GM11168 (cell line): ENCODE measurements at regions not wholly inside any gene's neighbourhood (a gene's known extent, or its start where the extent isn't known, plus 50 kb on each side); places are given as distances from the start of the nearest gene placed in this dataset.
"Not testable (repeated sequence)": the region's sequence is repeated elsewhere in the genome, so short reads cannot be mapped to it uniquely, and the experiment has no call there.

Experiments used
- in situ Hi-C: fragments of 300-500 bp; cut with MboI; formaldehyde crosslinking; loops from one replicate; pipeline ENCODE4 v1.12.0; 2022; ENCODE audit warnings: low sequenced_read_pairs; ENCODE audit not compliant: unreplicated experiment

GRCh38 chr1:104018922-104019674 is 269.4 kb downstream of the AMY1C start:
- in situ Hi-C loops: no loop called here

- in situ Hi-C loops: no loop called here
Measured at GRCh38 chr1:104019675-104020049, 270.0 kb downstream of the AMY1C start.

DNA sequence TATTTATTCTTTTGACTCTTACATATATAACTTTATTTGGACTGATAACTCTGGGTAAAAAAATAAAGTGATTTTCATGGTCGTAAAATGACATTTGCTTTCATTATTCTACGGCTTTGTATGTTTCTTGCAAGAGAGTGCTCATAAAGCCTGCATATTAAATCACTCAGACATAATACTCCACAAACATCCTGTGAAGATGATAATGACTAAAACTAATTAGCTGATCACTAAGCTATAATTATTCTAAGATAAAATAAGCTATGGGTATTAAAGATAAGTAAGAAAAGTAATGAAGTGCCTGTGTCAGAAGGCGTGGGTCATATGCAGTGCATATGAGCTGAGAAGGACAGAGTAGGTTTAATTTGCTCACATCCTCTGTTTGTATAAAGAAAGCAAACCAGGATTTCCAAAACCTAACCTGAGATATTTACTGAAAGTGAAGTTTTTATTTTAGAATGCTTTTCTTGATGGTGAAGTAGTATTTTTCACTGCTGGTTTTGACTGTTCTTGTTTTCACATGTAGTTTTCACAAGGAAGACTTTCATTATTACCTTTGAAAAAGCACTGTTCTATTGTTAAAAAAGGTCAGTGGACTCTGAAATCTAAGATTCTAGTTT is 278.8 kb downstream of the AMY1C start:
- in situ Hi-C loops: no loop called here

DNA sequence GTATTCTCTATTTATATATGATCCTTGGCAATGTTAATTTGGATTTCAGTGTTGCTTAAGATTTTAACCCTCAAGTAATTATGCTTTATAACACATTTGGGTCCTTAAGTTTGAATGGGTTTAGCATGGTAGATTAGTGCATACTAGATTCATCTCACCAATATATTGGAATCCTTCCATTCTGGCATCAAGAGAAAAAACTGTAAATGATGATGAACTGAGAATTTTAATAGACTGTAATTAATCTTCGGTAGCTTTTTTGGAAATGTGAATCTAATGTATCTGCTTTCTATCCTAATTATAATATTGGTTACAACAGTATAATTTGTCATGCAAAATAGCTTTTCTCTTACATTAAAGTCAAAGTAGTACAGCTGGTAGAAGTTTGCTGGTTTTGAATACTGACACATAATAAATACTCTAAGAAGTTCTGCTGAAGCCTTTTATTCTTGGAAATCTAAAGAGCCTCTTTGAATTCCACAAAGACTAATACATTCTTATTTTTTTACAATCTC is 279.8 kb downstream of the AMY1C start:
- in situ Hi-C loops: no loop called here

- in situ Hi-C loops: no loop called here
Measured at GRCh38 chr1:104056786-104057185, 307.1 kb downstream of the AMY1C start.

GRCh38 chr1:104057219-104057898 is 307.7 kb downstream of the AMY1C start:
- in situ Hi-C loops: not testable (repeated sequence)

- in situ Hi-C loops: not testable (repeated sequence)
Measured at GRCh38 chr1:104061637-104062036, 311.9 kb downstream of the AMY1C start.

GRCh38 chr1:104064399-104064798 is 314.7 kb downstream of the AMY1C start:
- in situ Hi-C loops: no loop called here

DNA sequence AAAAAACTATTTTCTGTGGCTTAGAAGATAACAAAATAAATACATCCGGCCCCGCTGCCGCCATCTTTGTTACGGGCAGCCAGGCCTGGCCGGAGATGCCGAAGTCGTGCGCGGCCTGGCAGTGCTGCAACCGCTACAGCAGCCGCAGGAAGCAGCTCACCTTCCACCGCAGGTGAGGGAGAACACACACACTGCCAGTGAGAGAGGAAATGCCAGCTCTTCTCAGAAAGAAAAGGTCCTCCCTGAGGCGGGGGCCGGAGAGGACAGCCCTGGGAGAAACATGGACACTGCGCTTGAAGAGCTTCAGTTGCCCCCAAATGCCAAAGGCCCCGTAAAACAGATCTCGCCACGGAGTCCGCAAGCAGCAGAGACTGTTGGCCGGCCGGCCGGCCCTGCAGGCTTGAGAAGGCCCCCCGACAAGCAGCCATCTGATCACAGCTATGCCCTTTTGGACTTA is 323.2 kb downstream of the AMY1C start:
- in situ Hi-C loops: no loop called here

DNA sequence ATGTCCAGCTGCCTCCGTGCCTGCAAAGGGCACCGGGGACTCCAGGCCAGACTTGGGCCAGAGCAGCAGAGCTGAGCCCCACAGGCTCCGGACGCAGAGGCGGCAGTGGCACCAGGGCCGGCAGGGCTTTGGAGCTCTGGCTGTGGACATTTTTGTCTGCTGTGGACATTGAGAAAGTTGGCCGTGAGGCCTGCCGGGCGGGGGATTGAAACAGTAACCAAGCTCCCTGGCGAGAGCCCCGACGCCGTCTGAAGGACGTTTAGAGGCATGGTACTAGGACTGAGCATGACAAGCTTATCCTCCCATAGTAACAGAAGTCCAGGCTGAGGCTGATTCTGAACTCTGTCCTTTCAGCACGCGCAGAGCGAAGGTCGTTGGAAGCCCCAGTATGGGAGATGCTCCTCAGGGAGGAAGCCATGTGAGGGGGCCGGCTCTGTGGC is 323.8 kb downstream of the AMY1C start:
- in situ Hi-C loops: no loop called here

DNA sequence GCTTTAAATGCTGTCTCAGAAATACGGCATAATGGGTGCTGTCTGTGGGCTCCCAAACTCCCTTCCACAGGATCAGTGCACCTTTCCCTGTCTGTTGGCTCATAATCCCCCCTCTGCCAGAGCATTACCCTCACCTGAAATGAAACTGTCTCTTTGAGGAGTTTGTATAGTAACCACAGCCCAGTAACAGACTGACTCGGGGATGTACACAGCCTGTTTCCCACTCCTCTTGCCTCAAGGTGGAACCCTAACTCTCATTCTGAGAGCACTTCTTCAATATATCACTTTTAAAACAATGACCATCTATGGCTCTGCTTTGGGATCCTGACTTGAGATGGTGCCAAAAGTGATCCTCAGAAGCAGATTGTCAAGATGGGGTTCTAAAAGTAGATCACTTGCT is 332.5 kb downstream of the AMY1C start:
- in situ Hi-C loops: no loop called here

DNA sequence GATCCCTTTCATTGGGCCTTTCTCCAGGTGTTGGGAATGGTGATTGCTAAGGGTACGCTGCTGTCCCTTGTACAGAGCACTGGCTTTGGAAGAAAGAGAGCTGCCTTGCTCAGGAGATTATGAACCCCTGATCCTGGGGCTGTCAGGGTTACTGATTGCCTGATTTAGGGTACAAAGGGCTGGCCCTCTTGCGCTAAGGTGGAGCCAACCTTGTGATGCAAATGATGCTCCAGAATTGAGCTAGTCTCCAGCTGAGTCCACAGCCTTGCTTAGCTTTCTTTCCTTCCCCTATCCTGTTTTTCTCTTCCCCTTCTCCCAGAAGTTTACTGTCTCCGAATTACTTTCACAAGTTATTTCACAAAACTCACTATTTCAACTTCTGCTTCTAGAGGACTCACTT is 334.7 kb downstream of the AMY1C start:
- in situ Hi-C loops: no loop called here

- in situ Hi-C loops: no loop called here
Measured at GRCh38 chr1:104092698-104093097, 343.0 kb downstream of the AMY1C start.

- in situ Hi-C loops: no loop called here
Measured at GRCh38 chr1:104098837-104099236, 349.1 kb downstream of the AMY1C start.

DNA sequence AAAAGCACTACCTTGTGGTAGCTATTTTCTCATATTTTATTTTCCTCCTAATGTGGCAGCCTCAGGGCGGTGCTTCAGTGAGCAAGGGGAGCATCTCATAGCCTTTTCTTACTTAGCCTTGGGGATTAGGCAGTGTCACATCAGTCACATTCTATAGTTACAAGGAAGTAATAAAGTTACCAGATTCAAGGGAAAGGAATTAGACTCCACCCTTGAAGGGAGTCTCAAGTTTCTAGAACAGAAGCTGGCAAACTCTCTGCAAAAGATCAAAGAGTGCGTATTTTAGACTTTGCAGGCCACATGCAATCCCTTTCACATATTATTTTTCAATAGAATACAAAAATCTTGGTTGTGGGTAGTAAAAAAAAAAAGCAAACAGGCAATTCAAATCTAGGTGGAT is 350.4 kb downstream of the AMY1C start:
- in situ Hi-C loops: no loop called here

DNA sequence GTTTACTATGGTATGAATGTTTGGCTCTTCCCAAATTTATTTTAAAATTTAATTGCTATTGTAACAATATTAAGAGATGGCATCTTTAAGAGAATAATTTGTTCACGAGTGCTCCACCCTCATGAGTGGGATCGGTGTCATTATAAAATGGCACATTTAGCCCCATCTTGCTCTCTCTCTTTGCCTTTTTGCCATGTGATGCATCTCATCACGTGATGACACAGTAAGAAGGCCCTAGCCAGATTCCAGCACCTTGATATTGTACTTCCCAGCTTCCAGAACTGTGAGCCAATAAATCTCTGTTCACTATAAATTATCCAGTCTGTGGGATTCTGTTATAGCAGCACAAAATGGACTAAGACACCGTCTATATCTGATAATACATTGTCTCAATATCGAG is 355.8 kb downstream of the AMY1C start:
- in situ Hi-C loops: no loop called here

DNA sequence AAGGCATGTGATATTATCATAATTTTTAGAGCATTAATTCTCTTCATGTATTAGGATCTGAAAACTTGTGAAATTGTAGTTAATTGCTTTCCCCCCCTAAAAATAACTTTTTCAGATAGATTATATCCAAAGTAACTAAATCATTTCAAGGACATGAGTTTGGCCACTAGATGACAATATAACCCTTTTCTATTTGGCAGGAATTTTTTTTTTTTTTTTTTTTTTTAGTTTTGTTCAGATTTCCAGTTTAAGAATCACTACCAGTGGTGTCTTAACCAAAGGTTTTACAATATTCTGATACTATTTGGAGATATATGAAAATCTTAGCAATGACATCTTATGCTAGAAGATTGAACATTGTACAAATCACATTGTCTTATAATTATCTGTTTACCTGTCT is 370.8 kb downstream of the AMY1C start:
- in situ Hi-C loops: no loop called here

DNA sequence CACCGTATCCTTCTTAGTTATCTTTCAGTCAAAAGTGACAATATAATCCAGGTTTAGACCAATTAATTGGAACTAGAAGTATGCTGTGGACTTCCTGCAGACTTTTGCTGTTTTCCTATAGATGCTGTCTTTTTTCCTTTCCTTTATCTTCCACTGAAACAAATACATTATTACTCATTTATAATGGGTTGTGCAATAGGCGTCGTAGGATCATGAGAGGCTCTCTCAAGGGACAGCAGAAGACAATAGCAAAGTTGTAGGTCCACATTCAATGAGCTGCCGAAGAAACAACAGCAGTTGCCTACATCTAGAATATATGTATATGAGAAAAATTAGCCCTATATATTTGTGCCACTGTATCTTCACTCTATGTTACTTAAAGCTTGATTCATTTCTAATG is 371.6 kb downstream of the AMY1C start:
- in situ Hi-C loops: no loop called here

DNA sequence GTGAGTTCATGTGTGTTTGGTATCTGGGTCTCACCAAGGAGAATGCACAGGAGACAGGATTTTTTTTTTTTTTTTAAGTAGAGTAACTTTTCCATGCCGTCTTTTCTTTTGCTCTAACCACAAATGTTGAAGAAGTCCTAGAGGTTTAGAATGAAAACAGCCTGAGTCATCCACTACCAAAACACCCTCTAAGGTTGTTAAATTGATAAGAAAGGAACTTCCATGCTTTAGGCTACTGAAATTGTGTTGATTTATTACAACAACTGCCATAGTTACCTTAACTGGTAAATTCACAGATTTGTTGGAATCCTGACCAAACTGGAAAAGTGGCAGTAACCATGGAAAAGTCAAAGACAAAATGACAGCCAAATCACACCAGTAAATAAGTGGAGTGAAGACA is 375.6 kb downstream of the AMY1C start:
- in situ Hi-C loops: no loop called here

DNA sequence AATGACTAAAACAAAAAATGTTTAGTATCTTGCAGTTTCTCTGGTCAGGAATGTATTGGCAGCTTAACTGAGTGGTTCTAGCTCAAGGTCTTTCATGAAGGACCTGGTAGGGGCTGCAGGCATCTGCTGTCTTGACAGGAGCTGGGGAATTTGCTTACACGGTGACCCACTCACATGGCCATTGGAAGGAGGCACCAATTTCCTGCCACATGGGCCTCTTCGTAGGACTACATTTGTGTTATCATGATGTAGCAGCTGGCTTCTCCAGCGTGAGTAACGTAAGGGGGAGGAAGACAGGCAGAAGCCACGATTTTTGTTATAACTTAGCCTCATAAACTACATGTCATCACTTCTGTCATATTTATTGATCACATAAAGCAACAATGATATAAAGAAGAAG is 376.3 kb downstream of the AMY1C start:
- in situ Hi-C loops: no loop called here

DNA sequence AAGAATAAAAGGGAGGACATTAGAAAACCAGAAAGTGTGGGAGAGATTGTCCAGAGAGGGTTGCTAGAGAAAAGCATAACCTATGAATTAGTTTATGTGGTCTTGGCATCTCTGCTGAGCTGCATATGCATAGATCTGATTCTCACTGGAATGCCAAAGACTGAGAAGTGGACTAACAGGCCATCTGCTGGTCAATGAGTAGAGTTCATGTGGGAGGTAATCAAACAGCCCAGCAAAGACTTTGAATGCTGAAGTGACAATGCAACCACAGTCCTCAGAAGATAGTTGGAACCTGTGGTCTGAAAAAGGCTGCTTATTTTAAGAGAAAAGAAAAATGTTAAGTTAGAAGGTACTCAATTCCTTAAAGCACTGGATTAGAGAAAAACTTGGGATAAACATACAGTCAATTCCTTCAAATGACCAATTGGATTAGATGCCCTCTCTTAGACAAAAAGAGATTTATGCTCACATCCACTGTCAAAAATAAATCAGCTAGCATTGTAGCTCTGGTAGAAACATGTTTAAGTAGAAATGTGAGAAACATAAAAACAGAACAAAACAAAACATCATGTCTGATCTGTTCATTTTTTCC is 382.8 kb downstream of the AMY1C start:
- in situ Hi-C loops: no loop called here
